GM12891 (cell line): ENCODE measurements at regions not wholly inside any gene's neighbourhood (a gene's known extent, or its start where the extent isn't known, plus 50 kb on each side); places are given as distances from the start of the nearest gene placed in this dataset.

Experiments
- POLR2A ChIP-seq: IDR thresholded peaks from 2 replicates; pipeline ENCODE4 v1.6.1; 2011; ENCODE audit warnings: low read depth, low read length, control low read depth
- POLR2AphosphoS5 ChIP-seq: IDR thresholded peaks from 2 replicates; pipeline ENCODE4 v1.6.1; 2011; ENCODE audit warnings: low read depth, low read length, control low read depth
- TAF1 ChIP-seq: IDR thresholded peaks from 2 replicates; pipeline ENCODE4 v1.6.1; 2011; ENCODE audit warnings: low read depth, low read length, control low read depth

DNA sequence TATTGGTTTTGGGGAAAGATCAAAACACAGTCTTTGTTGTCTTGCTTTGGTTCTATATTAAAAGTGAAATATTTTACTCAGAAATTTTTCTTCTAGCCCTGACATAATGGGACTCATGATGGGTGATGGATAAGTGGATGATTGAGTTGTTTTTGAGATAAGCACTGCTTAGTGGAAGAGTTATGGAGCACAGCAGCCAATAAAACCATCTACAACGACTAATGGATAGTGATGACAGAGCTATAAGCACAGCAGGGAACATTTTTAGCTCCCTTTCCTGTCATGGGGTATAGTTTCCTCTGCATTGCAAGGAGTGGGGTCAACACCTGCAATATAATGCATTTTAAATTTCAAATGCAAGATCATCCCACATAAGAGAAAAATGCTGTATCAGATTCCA lies 812.4 kb downstream of the STPG2 start:
- TF ChIP-seq POLR2AphosphoS5 (no peak), POLR2A (no peak), TAF1 (no peak)
